K562 (cell line): ENCODE measurements at regions not wholly inside any gene's neighbourhood (a gene's known extent, or its start where the extent isn't known, plus 50 kb on each side); places are given as distances from the start of the nearest gene placed in this dataset.
A peak's percentile ranks its signal among the peaks of the same experiment; 100 is the strongest.

Source experiments
- ATAC-seq: fragments of 200-7000 bp; cut with Tn5 transposase; 3 replicates; pipeline ENCODE4 v1.9.1; 2020; ENCODE audit warnings: moderate library complexity
- BruUV-seq: library from RNA; stranded (reverse); fragments of 400-500 nt; replicated peaks from 2 replicates; lab custom pipeline; 2021; lab: Mats Ljungman, UMichigan
- CTCF ChIA-PET: fragments of 300-600 bp; formaldehyde crosslinking; extraction: SDS; loops from one replicate; lab custom pipeline; 2021; ENCODE audit warnings: low intra/inter-chr PET ratio; lab: Yijun Ruan, JAX
- POLR2A ChIA-PET: fragments of 300-600, 350-650 bp; sonication (Branson Sonifier 250); formaldehyde crosslinking; extraction: SDS; loops from one replicate; lab custom pipeline; 2021; ENCODE audit warnings: antibody characterized with exemption, inconsistent platforms; lab: Yijun Ruan, JAX
- DNase-seq, 4 experiments: peaks; one replicate each; pipeline versions ENCODE4 v3.0.0 to v3.0.0-alpha.2; 2011 to 2018; ENCODE audit warnings: low spot score in 3 of 4, mixed read lengths in 3 of 4; ENCODE audit errors: extremely low read depth in 1 of 4
- FAIRE-seq: peaks from 2 replicates; lab custom pipeline; 2011; peaks lifted over from hg19 to GRCh38; lab: Jason Lieb, UNC
- H2AFZ ChIP-seq: 2 replicates; pipeline ENCODE4 v1.6.0; 2011; ENCODE audit warnings: low read depth, low read length, control low read depth, inconsistent platforms
- H3K27ac ChIP-seq: fragments of 200-600 bp; 3 replicates; pipeline ENCODE4 v1.8.0; 2011; ENCODE audit warnings: low read depth, mild to moderate bottlenecking, control low read depth, inconsistent platforms, low read length, moderate library complexity, mixed read lengths; ENCODE audit errors: extremely low read depth
- H3K27me3 ChIP-seq, 2 experiments: fragments of 300-600 bp in 1 of 2; 2 replicates in 1 of 2; 3 replicates in 1 of 2; pipeline versions ENCODE4 v1.6.0 to v1.8.0; 2011; ENCODE audit warnings: inconsistent platforms in 2 of 2, low read length in 2 of 2, mild to moderate bottlenecking in 1 of 2, mixed read lengths in 1 of 2, moderate library complexity in 1 of 2; ENCODE audit not compliant: control insufficient read depth in 2 of 2, insufficient read depth in 2 of 2
- H3K36me3 ChIP-seq: fragments of 300-600 bp; 3 replicates; pipeline ENCODE4 v1.8.0; 2011; ENCODE audit warnings: mild to moderate bottlenecking, low read length, inconsistent platforms; ENCODE audit not compliant: control insufficient read depth, insufficient read depth
- H3K4me1 ChIP-seq, 2 experiments: fragments of 200-600 bp in 1 of 2; replicated peaks in 1 of 2; 2 replicates in 1 of 2; 3 replicates in 1 of 2; pipeline versions ENCODE4 v1.5.1 to v1.8.0; 2011; ENCODE audit warnings: inconsistent platforms in 2 of 2, low read length in 2 of 2, mild to moderate bottlenecking in 1 of 2, mixed read lengths in 1 of 2, moderate library complexity in 1 of 2; ENCODE audit not compliant: control insufficient read depth in 2 of 2, insufficient read depth in 2 of 2
- H3K4me2 ChIP-seq: 2 replicates; pipeline ENCODE4 v1.6.1; 2011; ENCODE audit warnings: low read length, control low read depth, inconsistent platforms, mixed read lengths; ENCODE audit not compliant: insufficient read depth
- H3K4me3 ChIP-seq: fragments of 200-600 bp; sonication (generic), shearing (Covaris generic); 2 replicates; pipeline ENCODE4 v1.5.1; 2016; ENCODE audit warnings: control low read depth, inconsistent platforms
- H3K79me2 ChIP-seq: fragments of 200-600 bp; 3 replicates; pipeline ENCODE4 v1.8.0; 2011; ENCODE audit warnings: low read length, inconsistent platforms; ENCODE audit not compliant: control insufficient read depth, insufficient read depth
- H3K9ac ChIP-seq, 2 experiments: 2 replicates each; pipeline versions ENCODE4 v1.6.0 to v1.6.1; 2011; ENCODE audit warnings: low read depth in 2 of 2, low read length in 2 of 2, control low read depth in 1 of 2, inconsistent platforms in 1 of 2, mild to moderate bottlenecking in 1 of 2, mixed read lengths in 1 of 2; ENCODE audit not compliant: insufficient read depth in 1 of 2
- H3K9me1 ChIP-seq: one replicate; pipeline ENCODE4 v1.6.0; 2011; ENCODE audit warnings: inconsistent platforms, mild to moderate bottlenecking, low read length, moderate library complexity; ENCODE audit not compliant: control insufficient read depth, insufficient read depth
- H3K9me3 ChIP-seq: replicated peaks from 2 replicates; pipeline ENCODE4 v1.5.1; 2011; ENCODE audit warnings: low read depth, low read length, inconsistent platforms; ENCODE audit not compliant: control insufficient read depth, insufficient read depth
- H4K20me1 ChIP-seq: replicated peaks from 2 replicates; pipeline ENCODE4 v1.6.1; 2011; ENCODE audit warnings: low read length, inconsistent platforms, mixed read lengths; ENCODE audit not compliant: control insufficient read depth, insufficient read depth
- AFF1 ChIP-seq, 2 experiments: fragments of 450-650 bp; IDR thresholded peaks; 2 replicates each; pipeline ENCODE4 v1.6.1; 2018; ENCODE audit warnings: mild to moderate bottlenecking in 2 of 2, low read depth in 1 of 2; ENCODE audit not compliant: partially characterized antibody in 2 of 2
- CAMTA2 ChIP-seq: fragments of 250-450 bp; sonication (Bioruptor Pico); conservative IDR thresholded peaks from 2 replicates; pipeline ENCODE4 v1.5.1; 2022
- GTF2B ChIP-seq: IDR thresholded peaks from 2 replicates; pipeline ENCODE4 v1.6.1; 2011; ENCODE audit not compliant: insufficient read length; ENCODE audit errors: extremely low read depth
- ID3 ChIP-seq, 2 experiments: fragments of 250-450 bp in 1 of 2; fragments of 450-650 bp in 1 of 2; sonication (Bioruptor Pico) in 1 of 2; IDR thresholded peaks; 2 replicates each; pipeline versions ENCODE4 v1.6.1 to v1.8.0; 2016 to 2021; ENCODE audit warnings: mild to moderate bottlenecking in 2 of 2, moderate library complexity in 2 of 2, missing compliant biosample characterization in 1 of 2, missing genetic modification characterization in 1 of 2
- NRF1 ChIP-seq, 2 experiments: fragments of 450-650 bp; IDR thresholded peaks in 1 of 2; conservative IDR thresholded peaks in 1 of 2; 2 replicates each; pipeline ENCODE4 v1.6.1; 2014; ENCODE audit warnings: mild to moderate bottlenecking in 2 of 2
- RBM39 ChIP-seq: fragments of 200-400 bp; formaldehyde crosslinking; optimal IDR thresholded peaks from 2 replicates; pipeline ENCODE3; 2018; ENCODE audit warnings: low read depth, low read length
- SAFB ChIP-seq: fragments of 200-400 bp; formaldehyde crosslinking; IDR thresholded peaks from 2 replicates; pipeline ENCODE4 v1.6.1; 2017; ENCODE audit warnings: low read depth, low read length, borderline replicate concordance
- WGBS: fragments of 100-300 bp; shearing (Covaris generic); methylation state at CpG from one replicate; pipeline ENCODE4 v1.1.6; 2016; ENCODE audit warnings: low coverage, mixed read lengths; ENCODE audit not compliant: insufficient coverage; ENCODE audit errors: missing lambda C conversion rate; 5-methylcytosine and 5-hydroxymethylcytosine counted together
- in situ Hi-C: fragments of 300-500 bp; cut with MboI; formaldehyde crosslinking; loops from 4 replicates; pipeline ENCODE4 v1.15.0; 2018; ENCODE audit warnings: inconsistent platforms, mixed read lengths
- intact Hi-C: fragments of 100-400 bp; cut with micrococcal nuclease; formaldehyde crosslinking; loops from 2 replicates; pipeline ENCODE4 v1.14.2; 2022

- H3K27ac ChIP-seq: no peak overlapping the region
- intact Hi-C loops: no loop called here
- no peaks in the 10 kb centered on the region for H3K36me3 ChIP-seq
- H3K4me1 ChIP-seq: no peaks in the 10 kb centered on the region
- under 1% methylated on average over 7 of the region's 7 CpGs for WGBS
- no peak overlapping the region for H2AFZ ChIP-seq
- in situ Hi-C loops: no loop called here
- ChIA-PET CTCF (no interaction called here), POLR2A (no interaction called here)
- FAIRE-seq: no peak
- no peak overlapping the region for H3K4me2 ChIP-seq
- no peaks in the 10 kb centered on the region for H4K20me1 ChIP-seq
- TF ChIP-seq RBM39: no peak
- TF ChIP-seq AFF1 (IDR thresholded peaks at IDR 0.05; ENCODE audit: low read depth in 1 of 2, partially characterized antibody in 2 of 2): no peak
- TF ChIP-seq ID3 (CRISPR knock-in tag; IDR thresholded peaks at IDR 0.05): no peak
- no peak for TF ChIP-seq ID3 (tag; IDR thresholded peaks at IDR 0.05)
- peak; percentile 76 to 79 for TF ChIP-seq NRF1 (conservative IDR thresholded peaks at IDR 0.05 in 1 of 2, IDR thresholded peaks at IDR 0.05 in 1 of 2)
- no peak for TF ChIP-seq SAFB
- no peak for TF ChIP-seq GTF2B
- TF ChIP-seq CAMTA2 (CRISPR knock-in tag): no peak
- DNase-seq: no peak
- no peak overlapping the region for H3K9ac ChIP-seq
- no peak overlapping the region for H3K4me3 ChIP-seq
- no peak for ATAC-seq
- no peaks in the 10 kb centered on the region for H3K79me2 ChIP-seq
- BruUV-seq: no TSS peak
- H3K9me3 ChIP-seq: no peaks in the 10 kb centered on the region
- H3K9me1 ChIP-seq: no peaks in the 10 kb centered on the region
- peaks cover 5 to 35% of the 10 kb centered on the region in 2 experiments; a peak in 3 of 5 replicates for H3K27me3 ChIP-seq
These were observed 619.9 kb downstream of the TYW1 start for GRCh38 chr7:67616517-67616916.
